Neural progenitor cell (in vitro differentiated cells): ENCODE measurements at regions not wholly inside any gene's neighbourhood (a gene's known extent, or its start where the extent isn't known, plus 50 kb on each side); places are given as distances from the start of the nearest gene placed in this dataset.

Source experiments
- DNase-seq: peaks from one replicate; pipeline ENCODE4 v3.0.0-alpha.2; 2016; ENCODE audit warnings: low spot score
- H2AFZ ChIP-seq: fragments of 200-600 bp; sonication (generic); replicated peaks from 2 replicates; pipeline ENCODE4 v1.6.1; 2016; ENCODE audit warnings: antibody characterized with exemption
- H3F3A ChIP-seq: fragments of 200-600 bp; sonication (generic); 2 replicates; pipeline ENCODE4 v1.6.1; 2016; ENCODE audit warnings: antibody characterized with exemption, low read depth
- H3K27ac ChIP-seq: fragments of 200-600 bp; sonication (generic); 2 replicates; pipeline ENCODE4 v1.5.1; 2016; ENCODE audit warnings: mild to moderate bottlenecking
- H3K27me3 ChIP-seq: fragments of 200-600 bp; sonication (generic); 2 replicates; pipeline ENCODE4 v1.6.1; 2016; ENCODE audit warnings: mild to moderate bottlenecking, moderate library complexity
- H3K36me3 ChIP-seq: fragments of 200-600 bp; sonication (generic); 2 replicates; pipeline ENCODE4 v1.5.1; 2016
- H3K4me1 ChIP-seq: fragments of 200-600 bp; sonication (generic); 2 replicates; pipeline ENCODE4 v1.6.1; 2016; ENCODE audit warnings: mixed run types
- H3K4me2 ChIP-seq: fragments of 200-600 bp; sonication (generic); 2 replicates; pipeline ENCODE4 v1.6.1; 2016
- H3K4me3 ChIP-seq: fragments of 200-600 bp; sonication (generic); 2 replicates; pipeline ENCODE4 v1.5.1; 2016
- H3K79me2 ChIP-seq: fragments of 200-600 bp; sonication (generic); 2 replicates; pipeline ENCODE4 v1.6.1; 2016; ENCODE audit warnings: low read depth
- H3K9ac ChIP-seq: fragments of 200-600 bp; sonication (generic); 2 replicates; pipeline ENCODE4 v1.6.1; 2016
- H3K9me3 ChIP-seq: fragments of 200-600 bp; sonication (generic); 2 replicates; pipeline ENCODE4 v1.5.1; 2016; ENCODE audit warnings: low read depth
- H4K20me1 ChIP-seq: fragments of 200-600 bp; sonication (generic); 2 replicates; pipeline ENCODE4 v1.6.1; 2016; ENCODE audit warnings: low read depth
- H3K27ac Mint-ChIP-seq: 3 replicates; pipeline ENCODE4 v1.8.0; 2021; ENCODE audit warnings: mixed read lengths
- H3K27me3 Mint-ChIP-seq: 2 replicates; pipeline ENCODE4 v1.8.0; 2022; ENCODE audit warnings: low read depth, mild to moderate bottlenecking, inconsistent platforms, moderate library complexity, mixed read lengths; ENCODE audit not compliant: insufficient read depth
- H3K36me3 Mint-ChIP-seq: 3 replicates; pipeline ENCODE4 v1.8.0; 2021; ENCODE audit warnings: mixed read lengths
- H3K4me1 Mint-ChIP-seq: 3 replicates; pipeline ENCODE4 v1.8.0; 2021; ENCODE audit warnings: mixed read lengths
- H3K4me3 Mint-ChIP-seq: 3 replicates; pipeline ENCODE4 v1.8.0; 2021; ENCODE audit warnings: mild to moderate bottlenecking, moderate library complexity, mixed read lengths
- H3K9me3 Mint-ChIP-seq: 3 replicates; pipeline ENCODE4 v1.8.0; 2020; ENCODE audit warnings: mixed read lengths
- CTCF ChIP-seq: fragments of 200-600 bp; sonication (generic); IDR thresholded peaks from 2 replicates; pipeline ENCODE4 v1.5.1; 2017; ENCODE audit warnings: antibody characterized with exemption, mild to moderate bottlenecking
- EZH2 ChIP-seq: fragments of 200-600 bp; sonication (generic); IDR thresholded peaks from 2 replicates; pipeline ENCODE4 v1.6.1; 2017; ENCODE audit warnings: antibody characterized with exemption, mild to moderate bottlenecking, moderate library complexity
- EZH2phosphoT487 ChIP-seq: fragments of 200-600 bp; sonication (generic); IDR thresholded peaks from 2 replicates; pipeline ENCODE4 v1.6.1; 2017; ENCODE audit warnings: antibody characterized with exemption

GRCh38 chrX:13094374-13094773 lies 50.0 kb upstream of the FAM9C start:
- DNase-seq: no peak
- no peak overlapping the region for H3K27ac Mint-ChIP-seq
- no peak for TF ChIP-seq CTCF
- no peak for TF ChIP-seq EZH2phosphoT487
- no peak for TF ChIP-seq EZH2
- no peak overlapping the region for H2AFZ ChIP-seq
- H3K9ac ChIP-seq: no peak overlapping the region
- H3K9me3 Mint-ChIP-seq: peaks cover 11% of the 10 kb centered on the region
- no peak overlapping the region for H3K4me2 ChIP-seq
- H3K4me1 ChIP-seq: peaks cover 6% of the 10 kb centered on the region
- no peaks in the 10 kb centered on the region for H3F3A ChIP-seq
- H3K79me2 ChIP-seq: no peaks in the 10 kb centered on the region
- peaks cover 2% of the 10 kb centered on the region for H3K27me3 Mint-ChIP-seq
- H4K20me1 ChIP-seq: no peaks in the 10 kb centered on the region
- no peaks in the 10 kb centered on the region for H3K36me3 ChIP-seq
- H3K36me3 Mint-ChIP-seq: no peaks in the 10 kb centered on the region
- H3K4me3 Mint-ChIP-seq: no peak overlapping the region
- H3K9me3 ChIP-seq: no peaks in the 10 kb centered on the region
- no peaks in the 10 kb centered on the region for H3K27me3 ChIP-seq
- H3K4me3 ChIP-seq: no peak overlapping the region
- peaks cover 5% of the 10 kb centered on the region for H3K4me1 Mint-ChIP-seq
- no peak overlapping the region for H3K27ac ChIP-seq
